HCT116 (cell line): ENCODE measurements at regions not wholly inside any gene's neighbourhood (a gene's known extent, or its start where the extent isn't known, plus 50 kb on each side); places are given as distances from the start of the nearest gene placed in this dataset.

Experiments used
- ATAC-seq: fragments of 200-7000 bp; cut with Tn5 transposase; 2 replicates; pipeline ENCODE4 v1.9.1; 2020; ENCODE audit warnings: mild to moderate bottlenecking, moderate library complexity
- BruUV-seq: library from RNA; stranded (reverse); fragments of 400-500 nt; replicated peaks from 2 replicates; lab custom pipeline; 2021; lab: Mats Ljungman, UMichigan
- CTCF ChIA-PET: fragments of 300-600 bp; sonication (Branson Sonifier 250); formaldehyde crosslinking; loops from one replicate; lab custom pipeline; 2021; ENCODE audit warnings: antibody characterized with exemption; lab: Charles Lee
- POLR2A ChIA-PET: fragments of 300-600, 350-600 bp; sonication (Branson Sonifier 250); formaldehyde crosslinking; loops from one replicate; lab custom pipeline; 2021; ENCODE audit warnings: antibody characterized with exemption; lab: Charles Lee
- RAD21 ChIA-PET, 2 experiments: fragments of 300-600 bp; sonication (Branson Sonifier 250); formaldehyde crosslinking; loops; one replicate each; lab custom pipeline; 2023; ENCODE audit warnings: low total read pairs in 2 of 2; ENCODE audit not compliant: uncharacterized antibody in 2 of 2, unreplicated experiment in 2 of 2, low non-redundant PET in 1 of 2; lab: Charles Lee
- DNase-seq: peaks from one replicate; pipeline ENCODE4 v3.0.0-alpha.2; 2010; ENCODE audit warnings: low read depth, low spot score
- H2AFZ ChIP-seq: fragments of 200-600 bp; shearing (Covaris generic), sonication (generic); 2 replicates; pipeline ENCODE4 v1.6.1; 2017; ENCODE audit warnings: low read depth, mixed run types, mixed read lengths, antibody characterized with exemption, low read length; ENCODE audit not compliant: poor library complexity, severe bottlenecking
- H3K27ac ChIP-seq: 2 replicates; pipeline ENCODE4 v1.5.1; 2012; ENCODE audit warnings: low read depth, low read length
- H3K27me3 ChIP-seq: fragments of 200-600 bp; sonication (generic); 2 replicates; pipeline ENCODE4 v1.6.1; 2016; ENCODE audit warnings: mixed run types, low read length, mixed read lengths; ENCODE audit not compliant: insufficient read depth
- H3K36me3 ChIP-seq, 2 experiments: fragments of 200-500 bp in 1 of 2; fragments of 200-600 bp in 1 of 2; sonication (Bioruptor generic) in 1 of 2; sonication (generic) in 1 of 2; 2 replicates each; pipeline versions ENCODE4 v1.5.1 to v1.6.1; 2014 to 2016; ENCODE audit warnings: low read length in 2 of 2, inconsistent platforms in 1 of 2, mixed read lengths in 1 of 2, mixed run types in 1 of 2; ENCODE audit not compliant: insufficient read depth in 2 of 2, control insufficient read depth in 1 of 2
- H3K4me1 ChIP-seq, 2 experiments: fragments of 200-600 bp in 1 of 2; sonication (generic) in 1 of 2; 2 replicates each; pipeline versions ENCODE4 v1.5.1 to v1.6.1; 2012 to 2017; ENCODE audit warnings: low read length in 2 of 2, inconsistent platforms in 1 of 2, mild to moderate bottlenecking in 1 of 2, mixed read lengths in 1 of 2, mixed run types in 1 of 2, moderate library complexity in 1 of 2; ENCODE audit not compliant: insufficient read depth in 2 of 2, control insufficient read depth in 1 of 2
- H3K4me2 ChIP-seq: fragments of 200-600 bp; sonication (generic); 2 replicates; pipeline ENCODE4 v1.6.1; 2017; ENCODE audit warnings: mixed run types, low read length, mixed read lengths
- H3K4me3 ChIP-seq, 2 experiments: fragments of 200-600 bp in 1 of 2; sonication (generic) in 1 of 2; replicated peaks in 1 of 2; 2 replicates each; pipeline ENCODE4 v1.5.1; 2011 to 2016; ENCODE audit warnings: low read length in 2 of 2, control low read depth in 1 of 2, low read depth in 1 of 2, mild to moderate bottlenecking in 1 of 2, mixed read lengths in 1 of 2, mixed run types in 1 of 2
- H3K79me2 ChIP-seq: fragments of 200-600 bp; sonication (generic); 2 replicates; pipeline ENCODE4 v1.6.1; 2017; ENCODE audit warnings: mild to moderate bottlenecking, mixed run types, low read length, moderate library complexity, mixed read lengths; ENCODE audit not compliant: insufficient read depth
- H3K9ac ChIP-seq: fragments of 200-600 bp; sonication (generic); 2 replicates; pipeline ENCODE4 v1.6.1; 2016; ENCODE audit warnings: low read length, mixed read lengths
- H3K9me2 ChIP-seq: fragments of 200-600 bp; sonication (generic), shearing (Covaris generic); 2 replicates; pipeline ENCODE4 v1.6.1; 2017; ENCODE audit warnings: mixed run types, mild to moderate bottlenecking, moderate library complexity; ENCODE audit not compliant: insufficient read depth
- H3K9me3 ChIP-seq, 2 experiments: fragments of 200-500 bp in 1 of 2; fragments of 200-600 bp in 1 of 2; sonication (Bioruptor generic) in 1 of 2; sonication (generic) in 1 of 2; 2 replicates each; pipeline ENCODE4 v1.6.1; 2014 to 2017; ENCODE audit warnings: low read length in 2 of 2, mixed read lengths in 2 of 2, inconsistent platforms in 1 of 2, low read depth in 1 of 2, mild to moderate bottlenecking in 1 of 2, mixed run types in 1 of 2, moderate library complexity in 1 of 2; ENCODE audit not compliant: control insufficient read depth in 1 of 2, insufficient read depth in 1 of 2
- H4K20me1 ChIP-seq: fragments of 200-600 bp; sonication (generic), shearing (Covaris generic); 2 replicates; pipeline ENCODE4 v1.6.1; 2017; ENCODE audit warnings: mixed run types, mild to moderate bottlenecking, moderate library complexity; ENCODE audit not compliant: insufficient read depth
- CBX3 ChIP-seq: IDR thresholded peaks from 2 replicates; pipeline ENCODE4 v1.6.1; 2012; ENCODE audit warnings: low read depth
- CEBPB ChIP-seq: IDR thresholded peaks from 2 replicates; pipeline ENCODE4 v1.6.1; 2012; ENCODE audit warnings: low read depth
- CTCF ChIP-seq, 3 experiments: fragments of 200-600 bp in 1 of 3; sonication (generic) in 1 of 3; IDR thresholded peaks in 2 of 3; conservative IDR thresholded peaks in 1 of 3; 2 replicates each; pipeline ENCODE4 v1.5.1; 2012 to 2017; ENCODE audit warnings: low read depth in 2 of 3, low read length in 2 of 3, antibody characterized with exemption in 1 of 3, borderline replicate concordance in 1 of 3, control low read depth in 1 of 3, mild to moderate bottlenecking in 1 of 3, mixed read lengths in 1 of 3, mixed run types in 1 of 3, moderate library complexity in 1 of 3; ENCODE audit not compliant: insufficient read depth in 1 of 3
- EGR1 ChIP-seq: IDR thresholded peaks from 2 replicates; pipeline ENCODE4 v1.6.1; 2012; ENCODE audit warnings: low read depth
- ELF1 ChIP-seq: IDR thresholded peaks from 2 replicates; pipeline ENCODE4 v1.6.1; 2012; ENCODE audit warnings: low read depth, borderline replicate concordance
- EZH2 ChIP-seq: fragments of 200-600 bp; sonication (generic); IDR thresholded peaks from 2 replicates; pipeline ENCODE4 v1.6.1; 2017; ENCODE audit warnings: antibody characterized with exemption, mixed run types
- JUND ChIP-seq: IDR thresholded peaks from 2 replicates; pipeline ENCODE4 v1.6.1; 2012
- POLR2AphosphoS5 ChIP-seq: IDR thresholded peaks from 2 replicates; pipeline ENCODE4 v1.6.1; 2011; ENCODE audit warnings: mild to moderate bottlenecking, low read depth, low read length, moderate library complexity
- TCF7L2 ChIP-seq: IDR thresholded peaks from 2 replicates; pipeline ENCODE4 v1.7.0; 2011; ENCODE audit warnings: borderline replicate concordance, inconsistent platforms; ENCODE audit not compliant: insufficient read depth, insufficient read length; ENCODE audit errors: extremely low read depth
- ZBTB33 ChIP-seq: IDR thresholded peaks from 2 replicates; pipeline ENCODE4 v1.6.1; 2011; ENCODE audit warnings: mild to moderate bottlenecking, low read length, moderate library complexity; ENCODE audit not compliant: insufficient replicate concordance; ENCODE audit errors: extremely low read depth
- ZNF274 ChIP-seq: fragments of 200-500 bp; sonication (Bioruptor generic); IDR thresholded peaks from 2 replicates; pipeline ENCODE4 v1.6.1; 2014; ENCODE audit warnings: mild to moderate bottlenecking, low read depth, low read length, inconsistent platforms
- intact Hi-C: fragments of 100-400 bp; cut with micrococcal nuclease; formaldehyde crosslinking; loops from 2 replicates; pipeline ENCODE4 v1.10.0; 2022
- TF ChIP-seq, protein P1 (sequence below): IDR thresholded peaks from 2 replicates; pipeline ENCODE4 v1.6.1; 2012; ENCODE audit warnings: low read depth

GRCh38 chr2:129777762-129778583 is 201.5 kb upstream of the RAB6C start:
- intact Hi-C loops, result no loop called here
- H3K36me3 ChIP-seq, result no peaks in the 10 kb centered on the region
- H4K20me1 ChIP-seq, result no peaks in the 10 kb centered on the region
- ChIA-PET RAD21 (no interaction called here), POLR2A (no interaction called here), CTCF (no interaction called here)
- H2AFZ ChIP-seq, result no peak overlapping the region
- ATAC-seq (no peak), DNase-seq (no peak)
- H3K27me3 ChIP-seq, result peaks cover 29% of the 10 kb centered on the region
- TF ChIP-seq ZNF274 (no peak), JUND (no peak), EZH2 (no peak)
- TF ChIP-seq, protein P1, sequence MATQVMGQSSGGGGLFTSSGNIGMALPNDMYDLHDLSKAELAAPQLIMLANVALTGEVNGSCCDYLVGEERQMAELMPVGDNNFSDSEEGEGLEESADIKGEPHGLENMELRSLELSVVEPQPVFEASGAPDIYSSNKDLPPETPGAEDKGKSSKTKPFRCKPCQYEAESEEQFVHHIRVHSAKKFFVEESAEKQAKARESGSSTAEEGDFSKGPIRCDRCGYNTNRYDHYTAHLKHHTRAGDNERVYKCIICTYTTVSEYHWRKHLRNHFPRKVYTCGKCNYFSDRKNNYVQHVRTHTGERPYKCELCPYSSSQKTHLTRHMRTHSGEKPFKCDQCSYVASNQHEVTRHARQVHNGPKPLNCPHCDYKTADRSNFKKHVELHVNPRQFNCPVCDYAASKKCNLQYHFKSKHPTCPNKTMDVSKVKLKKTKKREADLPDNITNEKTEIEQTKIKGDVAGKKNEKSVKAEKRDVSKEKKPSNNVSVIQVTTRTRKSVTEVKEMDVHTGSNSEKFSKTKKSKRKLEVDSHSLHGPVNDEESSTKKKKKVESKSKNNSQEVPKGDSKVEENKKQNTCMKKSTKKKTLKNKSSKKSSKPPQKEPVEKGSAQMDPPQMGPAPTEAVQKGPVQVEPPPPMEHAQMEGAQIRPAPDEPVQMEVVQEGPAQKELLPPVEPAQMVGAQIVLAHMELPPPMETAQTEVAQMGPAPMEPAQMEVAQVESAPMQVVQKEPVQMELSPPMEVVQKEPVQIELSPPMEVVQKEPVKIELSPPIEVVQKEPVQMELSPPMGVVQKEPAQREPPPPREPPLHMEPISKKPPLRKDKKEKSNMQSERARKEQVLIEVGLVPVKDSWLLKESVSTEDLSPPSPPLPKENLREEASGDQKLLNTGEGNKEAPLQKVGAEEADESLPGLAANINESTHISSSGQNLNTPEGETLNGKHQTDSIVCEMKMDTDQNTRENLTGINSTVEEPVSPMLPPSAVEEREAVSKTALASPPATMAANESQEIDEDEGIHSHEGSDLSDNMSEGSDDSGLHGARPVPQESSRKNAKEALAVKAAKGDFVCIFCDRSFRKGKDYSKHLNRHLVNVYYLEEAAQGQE, result no peak
- BruUV-seq, result no TSS peak
- H3K79me2 ChIP-seq, result no peaks in the 10 kb centered on the region
- H3K27ac ChIP-seq, result no peak overlapping the region
- no peak overlapping the region for H3K4me3 ChIP-seq
- no peaks in the 10 kb centered on the region for H3K9me3 ChIP-seq
- no peak overlapping the region for H3K9ac ChIP-seq
- no peaks in the 10 kb centered on the region for H3K9me2 ChIP-seq
- no peaks in the 10 kb centered on the region for H3K4me1 ChIP-seq
- no peak overlapping the region for H3K4me2 ChIP-seq

- Histone ChIP-seq H3K9me2 (no peaks in the 10 kb centered on the region), H4K20me1 (no peaks in the 10 kb centered on the region), H2AFZ (no peak overlapping the region), H3K9ac (no peak overlapping the region), H3K27ac (no peak overlapping the region), H3K4me3 (no peak overlapping the region), H3K4me2 (no peak overlapping the region), H3K27me3 (peaks cover 32% of the 10 kb centered on the region), H3K9me3 (no peaks in the 10 kb centered on the region), H3K36me3 (no peaks in the 10 kb centered on the region), H3K4me1 (no peaks in the 10 kb centered on the region), H3K79me2 (no peaks in the 10 kb centered on the region)
- DNase-seq, result no peak
- ChIA-PET POLR2A (no interaction called here), RAD21 (no interaction called here), CTCF (no interaction called here)
- no TSS peak for BruUV-seq
- ATAC-seq, result no peak
- intact Hi-C loops, result no loop called here
- TF ChIP-seq POLR2AphosphoS5 (no peak), JUND (no peak), TCF7L2 (no peak), ELF1 (no peak), EGR1 (no peak), CEBPB (no peak), ZBTB33 (no peak), CTCF (IDR thresholded peaks at IDR 0.05 in 2 of 3, conservative IDR thresholded peaks at IDR 0.05 in 1 of 3; ENCODE audit: borderline replicate concordance in 1 of 3, insufficient read depth in 1 of 3, low read depth in 2 of 3, low read length in 2 of 3) (no peak), CBX3 (no peak), EZH2 (no peak)
Observed at GRCh38 chr2:129778584-129778877, 200.9 kb upstream of the RAB6C start.
